Posterior cingulate gyrus (tissue), 11 donors: ENCODE measurements at regions not wholly inside any gene's neighbourhood (a gene's known extent, or its start where the extent isn't known, plus 50 kb on each side); places are given as distances from the start of the nearest gene placed in this dataset.
"Not testable (repeated sequence)": the region's sequence is repeated elsewhere in the genome, so short reads cannot be mapped to it uniquely, and the experiment has no call there.

Source experiments
- DNase-seq, 10 donors: peaks; one replicate each; pipeline versions ENCODE4 v3.0.0 to v3.0.0-alpha.2; 2020 to 2021; ENCODE audit warnings: mixed read lengths in 3 of 10
- intact Hi-C: fragments of 100-400 bp; cut with DNase I; formaldehyde crosslinking; loops from one replicate; pipeline ENCODE4 v1.15.1; 2023

- intact Hi-C loops: no loop called here
- DNase-seq: no peak
Observed at GRCh38 chr18:66013969-66014368, 263.2 kb downstream of the CDH7 start.

- DNase-seq: no peak
- intact Hi-C loops: no loop called here
Observed at GRCh38 chr18:66011916-66012315, 261.1 kb downstream of the CDH7 start.

- DNase-seq: peak in 3 of 10 donors; percentile 61 to 73 (median 64)
- intact Hi-C loops: no loop called here
Observed at GRCh38 chr18:66005831-66006588, 255.2 kb downstream of the CDH7 start.

GRCh38 chr18:65998971-65999700 is 248.3 kb downstream of the CDH7 start:
- intact Hi-C loops, DNase-seq: not testable (repeated sequence)

- intact Hi-C loops: no loop called here
- DNase-seq: no peak
Observed at GRCh38 chr18:65995206-65995605, 244.4 kb downstream of the CDH7 start.

GRCh38 chr18:65994302-65994701 is 243.5 kb downstream of the CDH7 start:
- intact Hi-C loops: no loop called here
- no peak for DNase-seq

GRCh38 chr18:65990944-65991708 is 240.3 kb downstream of the CDH7 start:
- DNase-seq: no peak
- intact Hi-C loops: no loop called here

GRCh38 chr18:65990174-65990690 is 239.4 kb downstream of the CDH7 start:
- no peak for DNase-seq
- intact Hi-C loops: no loop called here

GRCh38 chr18:65988972-65989371 is 238.2 kb downstream of the CDH7 start:
- intact Hi-C loops: no loop called here
- DNase-seq: no peak

- intact Hi-C loops: no loop called here
- DNase-seq: no peak
Observed at GRCh38 chr18:65988386-65988785, 237.6 kb downstream of the CDH7 start.

- intact Hi-C loops: no loop called here
Observed at GRCh38 chr18:65983750-65984149, 232.9 kb downstream of the CDH7 start.

GRCh38 chr18:65975536-65975935 is 224.7 kb downstream of the CDH7 start:
- DNase-seq: no peak
- intact Hi-C loops: no loop called here

More at GRCh38 chr18:65983750-65984149, 232.9 kb downstream of the CDH7 start:
- DNase-seq: no peak

GRCh38 chr18:65974758-65975157 is 223.9 kb downstream of the CDH7 start:
- no peak for DNase-seq
- intact Hi-C loops: no loop called here

GRCh38 chr18:65968239-65969004 is 217.6 kb downstream of the CDH7 start:
- intact Hi-C loops: no loop called here
- no peak for DNase-seq

GRCh38 chr18:65955747-65956146 is 204.9 kb downstream of the CDH7 start:
- intact Hi-C loops: no loop called here
- DNase-seq: no peak

GRCh38 chr18:65954372-65954771 is 203.6 kb downstream of the CDH7 start:
- DNase-seq: no peak
- intact Hi-C loops: no loop called here

GRCh38 chr18:65946777-65947176 is 196.0 kb downstream of the CDH7 start:
- intact Hi-C loops: no loop called here

GRCh38 chr18:65943268-65943667 is 192.5 kb downstream of the CDH7 start:
- intact Hi-C loops: no loop called here
- DNase-seq: no peak

More at GRCh38 chr18:65946777-65947176, 196.0 kb downstream of the CDH7 start:
- DNase-seq: no peak

GRCh38 chr18:65942854-65943253 is 192.0 kb downstream of the CDH7 start:
- DNase-seq: no peak
- intact Hi-C loops: no loop called here

- DNase-seq: no peak
- intact Hi-C loops: no loop called here
Observed at GRCh38 chr18:65942104-65942503, 191.3 kb downstream of the CDH7 start.
